Skeletal muscle tissue (tissue), 3 donors: ENCODE measurements at regions not wholly inside any gene's neighbourhood (a gene's known extent, or its start where the extent isn't known, plus 50 kb on each side); places are given as distances from the start of the nearest gene placed in this dataset.

Experiments used
- H3K27ac ChIP-seq: one replicate; pipeline ENCODE4 v1.7.0; 2013; ENCODE audit warnings: mild to moderate bottlenecking, low read depth, low read length, inconsistent platforms
- H3K27me3 ChIP-seq, 3 donors: one replicate each; pipeline ENCODE4 v1.7.0; 2013; ENCODE audit warnings: low read length in 3 of 3; ENCODE audit not compliant: control insufficient read depth in 3 of 3, insufficient read depth in 3 of 3
- H3K36me3 ChIP-seq, 3 donors: one replicate each; pipeline ENCODE4 v1.7.0; 2013; ENCODE audit warnings: low read length in 3 of 3; ENCODE audit not compliant: control insufficient read depth in 3 of 3, insufficient read depth in 3 of 3
- H3K4me1 ChIP-seq, 3 donors: one replicate each; pipeline ENCODE4 v1.7.0; 2013; ENCODE audit warnings: low read length in 3 of 3, mild to moderate bottlenecking in 3 of 3; ENCODE audit not compliant: control insufficient read depth in 3 of 3, insufficient read depth in 3 of 3
- H3K4me3 ChIP-seq, 3 donors: one replicate each; pipeline ENCODE4 v1.7.0; 2013; ENCODE audit warnings: low read length in 3 of 3
- H3K9ac ChIP-seq, 3 donors: one replicate each; pipeline ENCODE4 v1.7.0; 2013; ENCODE audit warnings: low read length in 3 of 3, mild to moderate bottlenecking in 3 of 3, moderate library complexity in 2 of 3, low read depth in 1 of 3
- H3K9me3 ChIP-seq, 3 donors: one replicate each; pipeline ENCODE4 v1.7.0; 2013; ENCODE audit warnings: low read length in 3 of 3; ENCODE audit not compliant: control insufficient read depth in 3 of 3
- donor health status: Osteomylitis.

- Histone ChIP-seq H3K27me3 (no peaks in the 10 kb centered on the region), H3K9ac (peak overlapping the region in 1 of 3 donors; percentile 33), H3K4me1 (peaks cover 68 to 86% (median 81%) of the 10 kb centered on the region in 3 donors), H3K27ac (no peak overlapping the region), H3K36me3 (no peaks in the 10 kb centered on the region), H3K4me3 (no peak overlapping the region), H3K9me3 (no peaks in the 10 kb centered on the region)
Measured at GRCh38 chr18:46414863-46415262, 242.2 kb downstream of the LOXHD1 start.

- H3K9me3 ChIP-seq: no peaks in the 10 kb centered on the region
- no peaks in the 10 kb centered on the region for H3K36me3 ChIP-seq
- H3K4me3 ChIP-seq: no peak overlapping the region
- H3K4me1 ChIP-seq: peaks cover 66 to 84% (median 78%) of the 10 kb centered on the region in 3 donors
- H3K27ac ChIP-seq: no peak overlapping the region
- H3K9ac ChIP-seq: no peak overlapping the region
- H3K27me3 ChIP-seq: no peaks in the 10 kb centered on the region
Measured at GRCh38 chr18:46415532-46416252, 241.3 kb downstream of the LOXHD1 start.

- H3K4me3 ChIP-seq: no peak overlapping the region
- no peak overlapping the region for H3K27ac ChIP-seq
- H3K9me3 ChIP-seq: no peaks in the 10 kb centered on the region
- H3K9ac ChIP-seq: no peak overlapping the region
- H3K4me1 ChIP-seq: peaks cover 57 to 77% (median 77%) of the 10 kb centered on the region in 3 donors
- H3K36me3 ChIP-seq: no peaks in the 10 kb centered on the region
- no peaks in the 10 kb centered on the region for H3K27me3 ChIP-seq
Measured at GRCh38 chr18:46416706-46417638, 240.0 kb downstream of the LOXHD1 start.

- no peaks in the 10 kb centered on the region for H3K36me3 ChIP-seq
- H3K9ac ChIP-seq: peak overlapping the region; percentile 69 to 85 (median 73)
- H3K4me3 ChIP-seq: peak overlapping the region in 2 of 3 donors; percentile 11 to 16
- H3K27me3 ChIP-seq: no peaks in the 10 kb centered on the region
- no peaks in the 10 kb centered on the region for H3K9me3 ChIP-seq
- peak overlapping the region; percentile 87 for H3K27ac ChIP-seq
- peaks cover 54 to 77% (median 75%) of the 10 kb centered on the region in 3 donors for H3K4me1 ChIP-seq
Measured at GRCh38 chr18:46418663-46419260, 238.3 kb downstream of the LOXHD1 start.

- no peaks in the 10 kb centered on the region for H3K36me3 ChIP-seq
- H3K27me3 ChIP-seq: no peaks in the 10 kb centered on the region
- H3K4me3 ChIP-seq: peak overlapping the region in 2 of 3 donors; percentile 9 to 35
- H3K27ac ChIP-seq: peak overlapping the region; percentile 87
- H3K4me1 ChIP-seq: peaks cover 49 to 76% (median 75%) of the 10 kb centered on the region in 3 donors
- peak overlapping the region; percentile 40 to 85 (median 73) for H3K9ac ChIP-seq
- H3K9me3 ChIP-seq: no peaks in the 10 kb centered on the region
Measured at GRCh38 chr18:46419391-46420141, 237.5 kb downstream of the LOXHD1 start.

- Histone ChIP-seq H3K4me3 (peak overlapping the region in 1 of 3 donors; percentile 0), H3K4me1 (peaks cover 47 to 72% (median 67%) of the 10 kb centered on the region in 3 donors), H3K9me3 (no peaks in the 10 kb centered on the region), H3K27ac (peak overlapping the region; percentile 15), H3K27me3 (no peaks in the 10 kb centered on the region), H3K9ac (no peak overlapping the region), H3K36me3 (no peaks in the 10 kb centered on the region)
Measured at GRCh38 chr18:46421973-46422551, 235.0 kb downstream of the LOXHD1 start.

- no peaks in the 10 kb centered on the region for H3K27me3 ChIP-seq
- no peaks in the 10 kb centered on the region for H3K36me3 ChIP-seq
- peak overlapping the region in 1 of 3 donors; percentile 0 for H3K4me3 ChIP-seq
- peaks cover 47 to 68% (median 63%) of the 10 kb centered on the region in 3 donors for H3K4me1 ChIP-seq
- no peaks in the 10 kb centered on the region for H3K9me3 ChIP-seq
- H3K27ac ChIP-seq: peak overlapping the region; percentile 39
- no peak overlapping the region for H3K9ac ChIP-seq
Measured at GRCh38 chr18:46422552-46423055, 234.4 kb downstream of the LOXHD1 start.

- H3K36me3 ChIP-seq: no peaks in the 10 kb centered on the region
- no peak overlapping the region for H3K4me3 ChIP-seq
- no peaks in the 10 kb centered on the region for H3K27me3 ChIP-seq
- H3K4me1 ChIP-seq: peaks cover 45 to 64% (median 63%) of the 10 kb centered on the region in 3 donors
- no peak overlapping the region for H3K9ac ChIP-seq
- peak overlapping the region; percentile 39 for H3K27ac ChIP-seq
- H3K9me3 ChIP-seq: no peaks in the 10 kb centered on the region
Measured at GRCh38 chr18:46423226-46423805, 233.7 kb downstream of the LOXHD1 start.
